ENCODE measurements at regions not wholly inside any gene's neighbourhood (a gene's known extent, or its start where the extent isn't known, plus 50 kb on each side); places are given as distances from the start of the nearest gene placed in this dataset.

DNA sequence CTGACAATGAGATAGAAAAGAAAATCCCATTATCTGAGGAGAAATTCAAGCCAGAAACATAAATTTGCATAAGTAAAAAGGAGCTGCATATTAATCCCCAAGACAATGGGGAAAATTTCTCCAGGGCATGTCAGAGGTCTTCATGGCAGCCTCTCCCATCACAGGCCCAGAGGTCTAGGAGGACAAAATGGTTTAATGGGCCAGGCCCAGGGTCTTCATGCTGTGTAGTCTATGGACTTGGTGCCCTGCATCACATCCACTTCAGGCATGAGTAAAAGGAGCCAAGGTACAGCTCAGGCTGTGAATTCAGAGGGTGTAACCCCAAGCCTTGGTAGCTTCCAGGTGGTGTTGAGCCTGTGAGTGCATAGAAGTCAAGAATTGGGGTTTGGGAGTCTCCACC, 1097.2 kb upstream of the RAG2 start:
- Histone ChIP-seq H2AFZ (ENCODE audit: low read depth, low read length) (no peak overlapping the region), H3K9me3 (ENCODE audit: low read length) (peaks cover 6% of the 10 kb centered on the region), H3K9ac (ENCODE audit: low read length) (no peak overlapping the region), H3K9me2 (ENCODE audit: insufficient read depth, low read length) (no peaks in the 10 kb centered on the region), H3K4me2 (ENCODE audit: low read length) (no peak overlapping the region), H3F3A (ENCODE audit: insufficient read depth, low read length, poor library complexity, severe bottlenecking) (no peaks in the 10 kb centered on the region), H4K20me1 (ENCODE audit: insufficient read depth) (no peaks in the 10 kb centered on the region), H3K4me3 (ENCODE audit: low read length) (no peak overlapping the region), H3K79me2 (replicated peaks; ENCODE audit: insufficient read depth, low read length) (no peaks in the 10 kb centered on the region), H3K36me3 (ENCODE audit: insufficient read depth, low read length) (no peaks in the 10 kb centered on the region), H3K27me3 (ENCODE audit: insufficient read depth, low read depth, low read length) (no peaks in the 10 kb centered on the region), H3K27ac (ENCODE audit: low read length) (no peak overlapping the region)
- TF ChIP-seq, protein P1, sequence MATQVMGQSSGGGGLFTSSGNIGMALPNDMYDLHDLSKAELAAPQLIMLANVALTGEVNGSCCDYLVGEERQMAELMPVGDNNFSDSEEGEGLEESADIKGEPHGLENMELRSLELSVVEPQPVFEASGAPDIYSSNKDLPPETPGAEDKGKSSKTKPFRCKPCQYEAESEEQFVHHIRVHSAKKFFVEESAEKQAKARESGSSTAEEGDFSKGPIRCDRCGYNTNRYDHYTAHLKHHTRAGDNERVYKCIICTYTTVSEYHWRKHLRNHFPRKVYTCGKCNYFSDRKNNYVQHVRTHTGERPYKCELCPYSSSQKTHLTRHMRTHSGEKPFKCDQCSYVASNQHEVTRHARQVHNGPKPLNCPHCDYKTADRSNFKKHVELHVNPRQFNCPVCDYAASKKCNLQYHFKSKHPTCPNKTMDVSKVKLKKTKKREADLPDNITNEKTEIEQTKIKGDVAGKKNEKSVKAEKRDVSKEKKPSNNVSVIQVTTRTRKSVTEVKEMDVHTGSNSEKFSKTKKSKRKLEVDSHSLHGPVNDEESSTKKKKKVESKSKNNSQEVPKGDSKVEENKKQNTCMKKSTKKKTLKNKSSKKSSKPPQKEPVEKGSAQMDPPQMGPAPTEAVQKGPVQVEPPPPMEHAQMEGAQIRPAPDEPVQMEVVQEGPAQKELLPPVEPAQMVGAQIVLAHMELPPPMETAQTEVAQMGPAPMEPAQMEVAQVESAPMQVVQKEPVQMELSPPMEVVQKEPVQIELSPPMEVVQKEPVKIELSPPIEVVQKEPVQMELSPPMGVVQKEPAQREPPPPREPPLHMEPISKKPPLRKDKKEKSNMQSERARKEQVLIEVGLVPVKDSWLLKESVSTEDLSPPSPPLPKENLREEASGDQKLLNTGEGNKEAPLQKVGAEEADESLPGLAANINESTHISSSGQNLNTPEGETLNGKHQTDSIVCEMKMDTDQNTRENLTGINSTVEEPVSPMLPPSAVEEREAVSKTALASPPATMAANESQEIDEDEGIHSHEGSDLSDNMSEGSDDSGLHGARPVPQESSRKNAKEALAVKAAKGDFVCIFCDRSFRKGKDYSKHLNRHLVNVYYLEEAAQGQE (IDR thresholded peaks at IDR 0.05; ENCODE audit: borderline replicate concordance), result no peak
- TF ChIP-seq POLR2AphosphoS5 (IDR thresholded peaks at IDR 0.05) (no peak), EZH2 (IDR thresholded peaks at IDR 0.05; ENCODE audit: borderline replicate concordance, insufficient read depth, low read length, poor library complexity, severe bottlenecking) (no peak), RAD21 (conservative IDR thresholded peaks at IDR 0.05) (no peak)

DNA sequence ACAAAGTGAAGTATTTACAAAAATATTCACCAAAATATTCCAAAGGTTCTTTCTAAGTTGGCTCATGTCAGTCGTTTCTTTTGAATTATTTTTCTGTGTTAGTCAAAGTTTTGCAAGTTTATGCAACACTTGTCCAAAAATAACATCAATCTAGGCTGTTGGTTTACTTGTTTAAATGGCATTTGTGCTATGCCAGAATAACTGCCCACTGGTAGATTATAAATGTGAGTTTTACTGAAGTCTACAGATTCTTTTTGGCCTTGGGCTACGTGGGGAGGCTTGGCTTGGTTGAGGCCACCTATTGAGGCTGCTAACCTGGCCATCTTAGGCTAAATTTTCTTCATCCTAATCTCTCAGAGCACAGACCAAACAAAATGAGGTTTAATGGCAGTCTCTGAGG, 1091.9 kb upstream of the RAG2 start:
- H3K36me3 ChIP-seq (ENCODE audit: insufficient read depth, low read length), result no peaks in the 10 kb centered on the region
- no peaks in the 10 kb centered on the region for H3K9me2 ChIP-seq (ENCODE audit: insufficient read depth, low read length)
- no peaks in the 10 kb centered on the region for H4K20me1 ChIP-seq (ENCODE audit: insufficient read depth)
- H3K27ac ChIP-seq (ENCODE audit: low read length), result no peak overlapping the region
- H3K9me3 ChIP-seq (ENCODE audit: low read length), result peaks cover 3% of the 10 kb centered on the region
- no peak overlapping the region for H2AFZ ChIP-seq (ENCODE audit: low read depth, low read length)
- no peak overlapping the region for H3K9ac ChIP-seq (ENCODE audit: low read length)
- TF ChIP-seq POLR2AphosphoS5 (IDR thresholded peaks at IDR 0.05) (no peak), EZH2 (IDR thresholded peaks at IDR 0.05; ENCODE audit: borderline replicate concordance, insufficient read depth, low read length, poor library complexity, severe bottlenecking) (no peak), SMC3 (conservative IDR thresholded peaks at IDR 0.05; ENCODE audit: poor library complexity) (no peak)
- TF ChIP-seq, protein P1 (IDR thresholded peaks at IDR 0.05; ENCODE audit: borderline replicate concordance), result no peak
- H3K27me3 ChIP-seq (ENCODE audit: insufficient read depth, low read depth, low read length), result no peaks in the 10 kb centered on the region
- H3K4me3 ChIP-seq (ENCODE audit: low read length), result no peak overlapping the region
- no peaks in the 10 kb centered on the region for H3F3A ChIP-seq (ENCODE audit: insufficient read depth, low read length, poor library complexity, severe bottlenecking)
- H3K79me2 ChIP-seq (replicated peaks; ENCODE audit: insufficient read depth, low read length), result no peaks in the 10 kb centered on the region
- H3K4me2 ChIP-seq (ENCODE audit: low read length), result no peak overlapping the region

DNA sequence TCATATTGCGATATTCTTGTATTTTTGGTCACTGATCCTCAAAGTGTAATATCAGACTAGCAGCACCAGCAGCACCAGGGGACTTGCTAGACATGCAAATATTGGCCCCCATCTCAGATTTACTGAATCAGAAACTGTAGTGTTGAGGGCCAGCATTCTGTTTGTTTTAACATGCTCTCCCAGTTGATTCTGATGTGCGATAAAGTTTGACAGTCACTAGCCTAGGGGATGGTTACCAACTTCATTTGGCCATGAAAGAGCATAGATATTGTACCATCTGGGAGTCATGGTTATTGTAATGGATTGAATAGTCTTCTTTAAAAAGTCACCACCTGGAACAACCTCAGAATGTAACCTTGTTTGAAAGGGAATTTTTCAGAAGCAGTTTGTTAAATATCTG, 1090.4 kb upstream of the RAG2 start:
- Histone ChIP-seq H3K27ac (ENCODE audit: low read length) (no peak overlapping the region), H3K9ac (ENCODE audit: low read length) (no peak overlapping the region), H2AFZ (ENCODE audit: low read depth, low read length) (no peak overlapping the region), H3K9me3 (ENCODE audit: low read length) (peaks cover under 1% of the 10 kb centered on the region), H3K79me2 (replicated peaks; ENCODE audit: insufficient read depth, low read length) (no peaks in the 10 kb centered on the region), H3K36me3 (ENCODE audit: insufficient read depth, low read length) (no peaks in the 10 kb centered on the region), H3K27me3 (ENCODE audit: insufficient read depth, low read depth, low read length) (no peaks in the 10 kb centered on the region), H4K20me1 (ENCODE audit: insufficient read depth) (no peaks in the 10 kb centered on the region), H3K9me2 (ENCODE audit: insufficient read depth, low read length) (no peaks in the 10 kb centered on the region), H3F3A (ENCODE audit: insufficient read depth, low read length, poor library complexity, severe bottlenecking) (no peaks in the 10 kb centered on the region), H3K4me3 (ENCODE audit: low read length) (no peak overlapping the region), H3K4me2 (ENCODE audit: low read length) (no peak overlapping the region)
- TF ChIP-seq, protein P1 (IDR thresholded peaks at IDR 0.05; ENCODE audit: borderline replicate concordance), result no peak
- TF ChIP-seq EP300 (conservative IDR thresholded peaks at IDR 0.05; ENCODE audit: poor library complexity, severe bottlenecking), result no peak
- TF ChIP-seq SMC3 (conservative IDR thresholded peaks at IDR 0.05; ENCODE audit: poor library complexity), result no peak
- TF ChIP-seq RAD21 (conservative IDR thresholded peaks at IDR 0.05), result no peak
- TF ChIP-seq EZH2 (IDR thresholded peaks at IDR 0.05; ENCODE audit: borderline replicate concordance, insufficient read depth, low read length, poor library complexity, severe bottlenecking), result no peak
- TF ChIP-seq POLR2AphosphoS5 (IDR thresholded peaks at IDR 0.05), result no peak
- no peak for TF ChIP-seq TAF1 (IDR thresholded peaks at IDR 0.05; ENCODE audit: low read depth)
- no peak for TF ChIP-seq MXI1 (conservative IDR thresholded peaks at IDR 0.05; ENCODE audit: poor library complexity, severe bottlenecking)
- TF ChIP-seq, protein P2, sequence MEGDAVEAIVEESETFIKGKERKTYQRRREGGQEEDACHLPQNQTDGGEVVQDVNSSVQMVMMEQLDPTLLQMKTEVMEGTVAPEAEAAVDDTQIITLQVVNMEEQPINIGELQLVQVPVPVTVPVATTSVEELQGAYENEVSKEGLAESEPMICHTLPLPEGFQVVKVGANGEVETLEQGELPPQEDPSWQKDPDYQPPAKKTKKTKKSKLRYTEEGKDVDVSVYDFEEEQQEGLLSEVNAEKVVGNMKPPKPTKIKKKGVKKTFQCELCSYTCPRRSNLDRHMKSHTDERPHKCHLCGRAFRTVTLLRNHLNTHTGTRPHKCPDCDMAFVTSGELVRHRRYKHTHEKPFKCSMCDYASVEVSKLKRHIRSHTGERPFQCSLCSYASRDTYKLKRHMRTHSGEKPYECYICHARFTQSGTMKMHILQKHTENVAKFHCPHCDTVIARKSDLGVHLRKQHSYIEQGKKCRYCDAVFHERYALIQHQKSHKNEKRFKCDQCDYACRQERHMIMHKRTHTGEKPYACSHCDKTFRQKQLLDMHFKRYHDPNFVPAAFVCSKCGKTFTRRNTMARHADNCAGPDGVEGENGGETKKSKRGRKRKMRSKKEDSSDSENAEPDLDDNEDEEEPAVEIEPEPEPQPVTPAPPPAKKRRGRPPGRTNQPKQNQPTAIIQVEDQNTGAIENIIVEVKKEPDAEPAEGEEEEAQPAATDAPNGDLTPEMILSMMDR (IDR thresholded peaks at IDR 0.05; ENCODE audit: poor library complexity, severe bottlenecking), result no peak
